ENCODE measurements at regions not wholly inside any gene's neighbourhood (a gene's known extent, or its start where the extent isn't known, plus 50 kb on each side); places are given as distances from the start of the nearest gene placed in this dataset.
"Not testable (repeated sequence)": the region's sequence is repeated elsewhere in the genome, so short reads cannot be mapped to it uniquely, and the experiment has no call there.

GRCh38 chr12:31220061-31220460 lies 105.9 kb downstream of the SINHCAF start:
- H3K9me3 ChIP-seq, result no peaks in the 10 kb centered on the region
- H3K36me3 ChIP-seq, result no peaks in the 10 kb centered on the region
- no peak overlapping the region for H3K4me3 ChIP-seq
- H3K4me1 ChIP-seq, result peaks cover 0 to 14% (median 7%) of the 10 kb centered on the region in 4 donors
- no peak for DNase-seq
- H3K27me3 ChIP-seq, result peaks cover 0 to 5% (median 0%) of the 10 kb centered on the region in 3 donors
- H3K27ac ChIP-seq, result no peak overlapping the region
- intact Hi-C loops (cut with DNase I; ENCODE audit: low total_unique reads), result no loop called here
- 39 to 59% (median 46%) methylated on average over 6 to 7 of the region's 7 CpGs for WGBS, 5 donors
- TF ChIP-seq CTCF (IDR thresholded peaks at IDR 0.05), result no peak
- TF ChIP-seq POLR2AphosphoS5 (IDR thresholded peaks at IDR 0.05), result no peak
- no peak for TF ChIP-seq POLR2A (IDR thresholded peaks at IDR 0.05)
- TF ChIP-seq EP300 (IDR thresholded peaks at IDR 0.05), result no peak

- DNase-seq, result peak in 1 of 2 donors; percentile 65
- no peak overlapping the region for H3K27ac ChIP-seq
- 70 to 81% (median 79%) methylated on average over 8 of the region's 8 CpGs for WGBS, 5 donors
- no peaks in the 10 kb centered on the region for H3K36me3 ChIP-seq
- H3K4me3 ChIP-seq, result no peak overlapping the region
- no peaks in the 10 kb centered on the region for H3K27me3 ChIP-seq
- intact Hi-C loops (cut with DNase I; ENCODE audit: low total_unique reads), result no loop called here
- no peak for TF ChIP-seq CTCF (IDR thresholded peaks at IDR 0.05)
- TF ChIP-seq POLR2AphosphoS5 (IDR thresholded peaks at IDR 0.05), result peak in 1 of 3 donors; percentile 37
- H3K9me3 ChIP-seq, result no peaks in the 10 kb centered on the region
- H3K4me1 ChIP-seq, result peaks cover 0 to 14% (median 7%) of the 10 kb centered on the region in 4 donors
Measured at GRCh38 chr12:31220633-31221550, 105.1 kb downstream of the SINHCAF start.

GRCh38 chr12:31221551-31221945 lies 104.4 kb downstream of the SINHCAF start:
- H3K27ac ChIP-seq, result no peak overlapping the region
- WGBS, 5 donors, result 14 to 44% (median 43%) methylated on average over 10 of the region's 10 CpGs
- no peak for TF ChIP-seq POLR2AphosphoS5 (IDR thresholded peaks at IDR 0.05)
- no peak for TF ChIP-seq CTCF (IDR thresholded peaks at IDR 0.05)
- no peak for TF ChIP-seq POLR2A (IDR thresholded peaks at IDR 0.05)
- TF ChIP-seq EP300 (IDR thresholded peaks at IDR 0.05), result no peak
- intact Hi-C loops (cut with DNase I; ENCODE audit: low total_unique reads), result no loop called here
- H3K36me3 ChIP-seq, result no peaks in the 10 kb centered on the region
- no peak overlapping the region for H3K4me3 ChIP-seq
- H3K9me3 ChIP-seq, result no peaks in the 10 kb centered on the region
- no peak for DNase-seq
- H3K27me3 ChIP-seq, result no peaks in the 10 kb centered on the region
- peaks cover 0 to 14% (median 7%) of the 10 kb centered on the region in 4 donors for H3K4me1 ChIP-seq

GRCh38 chr12:31222620-31223222 lies 103.2 kb downstream of the SINHCAF start:
- no peak for DNase-seq
- Histone ChIP-seq H3K27ac (no peak overlapping the region), H3K36me3 (no peaks in the 10 kb centered on the region), H3K9me3 (no peaks in the 10 kb centered on the region), H3K4me1 (peaks cover 0 to 14% (median 7%) of the 10 kb centered on the region in 4 donors), H3K27me3 (no peaks in the 10 kb centered on the region), H3K4me3 (no peak overlapping the region)
- intact Hi-C loops (cut with DNase I; ENCODE audit: low total_unique reads), result no loop called here
- 55 to 86% (median 83%) methylated on average over 5 to 8 of the region's 8 CpGs for WGBS, 5 donors
- TF ChIP-seq EP300 (IDR thresholded peaks at IDR 0.05), result no peak

- H3K9me3 ChIP-seq; H3K36me3 ChIP-seq; intact Hi-C loops (cut with DNase I; ENCODE audit: low total_unique reads); H3K4me3 ChIP-seq; H3K27me3 ChIP-seq; H3K27ac ChIP-seq: not testable (repeated sequence)
- H3K4me1 ChIP-seq, result peaks cover 0 to 14% (median 7%) of the 10 kb centered on the region in 4 donors
- DNase-seq, result peak in 1 of 2 donors; percentile 22
- 36 to 63% (median 42%) methylated on average over 1 of the region's 1 CpG for WGBS, 5 donors
Measured at GRCh38 chr12:31223640-31224039, 102.3 kb downstream of the SINHCAF start.

All from stomach (tissue), 8 donors.